Stimulated activated CD4-positive, alpha-beta T cell treated with anti-CD3 and anti-CD28 coated beads, Interleukin-2, amount 100 ng/mL, for 48 hours (primary cell): ENCODE measurements at regions not wholly inside any gene's neighbourhood (a gene's known extent, or its start where the extent isn't known, plus 50 kb on each side); places are given as distances from the start of the nearest gene placed in this dataset.
"Not testable (repeated sequence)": the region's sequence is repeated elsewhere in the genome, so short reads cannot be mapped to it uniquely, and the experiment has no call there.

Experiments used
- DNase-seq, 2 donors: peaks; one replicate each; pipeline ENCODE4 v3.0.0-alpha.2; 2020

GRCh38 chr3:94413336-94414108, 350.7 kb downstream of the NSUN3 start:
- no peak for DNase-seq

GRCh38 chr3:94414418-94414817, 351.6 kb downstream of the NSUN3 start:
- DNase-seq: no peak

GRCh38 chr3:94416768-94417167, 353.9 kb downstream of the NSUN3 start:
- no peak for DNase-seq

GRCh38 chr3:94417963-94418455, 355.1 kb downstream of the NSUN3 start:
- DNase-seq: no peak

- no peak for DNase-seq
These were observed 358.1 kb downstream of the NSUN3 start for GRCh38 chr3:94420931-94421330.

GRCh38 chr3:94423578-94423977, 360.7 kb downstream of the NSUN3 start:
- DNase-seq: no peak

GRCh38 chr3:94429517-94429916, 366.7 kb downstream of the NSUN3 start:
- no peak for DNase-seq

- DNase-seq: no peak
These were observed 369.2 kb downstream of the NSUN3 start for GRCh38 chr3:94431876-94432570.

GRCh38 chr3:94433811-94434210, 370.9 kb downstream of the NSUN3 start:
- DNase-seq: no peak

GRCh38 chr3:94440767-94441493, 378.1 kb downstream of the NSUN3 start:
- DNase-seq: no peak

- no peak for DNase-seq
These were observed 378.6 kb downstream of the NSUN3 start for GRCh38 chr3:94441494-94441847.

- no peak for DNase-seq
These were observed 391.0 kb downstream of the NSUN3 start for GRCh38 chr3:94453864-94454263.

GRCh38 chr3:94459167-94459566, 396.3 kb downstream of the NSUN3 start:
- no peak for DNase-seq

- no peak for DNase-seq
These were observed 398.1 kb downstream of the NSUN3 start for GRCh38 chr3:94460931-94461330.

GRCh38 chr3:94462931-94463330, 400.1 kb downstream of the NSUN3 start:
- no peak for DNase-seq

GRCh38 chr3:94472511-94472910, 409.6 kb downstream of the NSUN3 start:
- DNase-seq: no peak

- DNase-seq: no peak
These were observed 418.5 kb downstream of the NSUN3 start for GRCh38 chr3:94481226-94481898.

- DNase-seq: no peak
These were observed 419.8 kb downstream of the NSUN3 start for GRCh38 chr3:94482686-94483085.

- no peak for DNase-seq
These were observed 420.5 kb downstream of the NSUN3 start for GRCh38 chr3:94483403-94483802.

GRCh38 chr3:94494992-94495391, 432.1 kb downstream of the NSUN3 start:
- no peak for DNase-seq

- no peak for DNase-seq
These were observed 437.3 kb downstream of the NSUN3 start for GRCh38 chr3:94500146-94500545.

GRCh38 chr3:94507354-94507753, 444.5 kb downstream of the NSUN3 start:
- DNase-seq: not testable (repeated sequence)

- DNase-seq: no peak
These were observed 450.0 kb downstream of the NSUN3 start for GRCh38 chr3:94512876-94513275.
